H54 (cell line): ENCODE measurements at regions not wholly inside any gene's neighbourhood (a gene's known extent, or its start where the extent isn't known, plus 50 kb on each side); places are given as distances from the start of the nearest gene placed in this dataset.
"Not testable (repeated sequence)": the region's sequence is repeated elsewhere in the genome, so short reads cannot be mapped to it uniquely, and the experiment has no call there.

Experiments
- DNase-seq: peaks from one replicate; pipeline ENCODE4 v3.0.0; 2011; ENCODE audit warnings: low spot score, mixed read lengths; ENCODE audit not compliant: insufficient read length
- FAIRE-seq: peaks from 3 replicates; lab custom pipeline; 2011; peaks lifted over from hg19 to GRCh38; lab: Jason Lieb, UNC
- POLR2A ChIP-seq: IDR thresholded peaks from 2 replicates; pipeline ENCODE4 v1.6.1; 2011; ENCODE audit warnings: low read depth, mild to moderate bottlenecking, low read length

GRCh38 chr5:27797220-27797619 lies 758.8 kb upstream of the CDH9 start:
- no peak for FAIRE-seq
- no peak for TF ChIP-seq POLR2A

GRCh38 chr5:27788184-27788583 lies 749.8 kb upstream of the CDH9 start:
- peak; percentile 57 for FAIRE-seq
- no peak for TF ChIP-seq POLR2A
- no peak for DNase-seq

More at GRCh38 chr5:27797220-27797619, 758.8 kb upstream of the CDH9 start:
- no peak for DNase-seq

GRCh38 chr5:27784317-27784716 lies 745.9 kb upstream of the CDH9 start:
- peak; percentile 70 for FAIRE-seq

GRCh38 chr5:27778121-27778520 lies 739.7 kb upstream of the CDH9 start:
- no peak for TF ChIP-seq POLR2A
- DNase-seq (no peak), FAIRE-seq (peak; percentile 6)

More at GRCh38 chr5:27784317-27784716, 745.9 kb upstream of the CDH9 start:
- TF ChIP-seq POLR2A, result no peak
- no peak for DNase-seq

- FAIRE-seq (no peak), DNase-seq (no peak)
- TF ChIP-seq POLR2A, result no peak
Measured at GRCh38 chr5:27773636-27774035, 735.2 kb upstream of the CDH9 start.

GRCh38 chr5:27773166-27773565 lies 734.8 kb upstream of the CDH9 start:
- FAIRE-seq, result no peak

GRCh38 chr5:27769748-27770402 lies 731.5 kb upstream of the CDH9 start:
- DNase-seq (no peak), FAIRE-seq (peak; percentile 48)
- TF ChIP-seq POLR2A, result no peak

More at GRCh38 chr5:27773166-27773565, 734.8 kb upstream of the CDH9 start:
- TF ChIP-seq POLR2A, result no peak
- DNase-seq, result no peak

- TF ChIP-seq POLR2A, result no peak
- peak; percentile 91 for FAIRE-seq
- no peak for DNase-seq
Measured at GRCh38 chr5:27748847-27749246, 710.5 kb upstream of the CDH9 start.

- DNase-seq, FAIRE-seq: not testable (repeated sequence)
Measured at GRCh38 chr5:27743383-27743979, 705.1 kb upstream of the CDH9 start.

GRCh38 chr5:27742805-27743204 lies 704.4 kb upstream of the CDH9 start:
- DNase-seq (no peak), FAIRE-seq (no peak)
- TF ChIP-seq POLR2A, result no peak

- no peak for DNase-seq
- no peak for FAIRE-seq
- TF ChIP-seq POLR2A, result no peak
Measured at GRCh38 chr5:27734838-27735237, 696.5 kb upstream of the CDH9 start.

GRCh38 chr5:27733237-27733636 lies 694.9 kb upstream of the CDH9 start:
- DNase-seq, result no peak
- no peak for FAIRE-seq
- TF ChIP-seq POLR2A, result no peak

GRCh38 chr5:27727254-27727653 lies 688.9 kb upstream of the CDH9 start:
- TF ChIP-seq POLR2A, result no peak
- no peak for DNase-seq
- FAIRE-seq, result peak; percentile 53

GRCh38 chr5:27722337-27722736 lies 684.0 kb upstream of the CDH9 start:
- FAIRE-seq (no peak), DNase-seq (no peak)
- TF ChIP-seq POLR2A, result no peak

- FAIRE-seq, result peak; percentile 100
- DNase-seq, result no peak
- TF ChIP-seq POLR2A, result no peak
Measured at GRCh38 chr5:27708534-27708933, 670.1 kb upstream of the CDH9 start.

GRCh38 chr5:27706832-27707231 lies 668.4 kb upstream of the CDH9 start:
- FAIRE-seq, result peak; percentile 99
- no peak for DNase-seq
- TF ChIP-seq POLR2A, result no peak
